K562 (cell line): ENCODE measurements at regions not wholly inside any gene's neighbourhood (a gene's known extent, or its start where the extent isn't known, plus 50 kb on each side); places are given as distances from the start of the nearest gene placed in this dataset.

Experiments
- ATAC-seq: fragments of 200-7000 bp; cut with Tn5 transposase; 3 replicates; pipeline ENCODE4 v1.9.1; 2020; ENCODE audit warnings: moderate library complexity
- BruUV-seq: library from RNA; stranded (reverse); fragments of 400-500 nt; replicated peaks from 2 replicates; lab custom pipeline; 2021; lab: Mats Ljungman, UMichigan
- CTCF ChIA-PET: fragments of 300-600 bp; formaldehyde crosslinking; extraction: SDS; loops from one replicate; lab custom pipeline; 2021; ENCODE audit warnings: low intra/inter-chr PET ratio; lab: Yijun Ruan, JAX
- POLR2A ChIA-PET: fragments of 300-600, 350-650 bp; sonication (Branson Sonifier 250); formaldehyde crosslinking; extraction: SDS; loops from one replicate; lab custom pipeline; 2021; ENCODE audit warnings: antibody characterized with exemption, inconsistent platforms; lab: Yijun Ruan, JAX
- DNase-seq, 4 experiments: peaks; one replicate each; pipeline versions ENCODE4 v3.0.0 to v3.0.0-alpha.2; 2011 to 2018; ENCODE audit warnings: low spot score in 3 of 4, mixed read lengths in 3 of 4; ENCODE audit errors: extremely low read depth in 1 of 4
- FAIRE-seq: peaks from 2 replicates; lab custom pipeline; 2011; peaks lifted over from hg19 to GRCh38; lab: Jason Lieb, UNC
- H2AFZ ChIP-seq: 2 replicates; pipeline ENCODE4 v1.6.0; 2011; ENCODE audit warnings: low read depth, low read length, control low read depth, inconsistent platforms
- H3K27ac ChIP-seq: fragments of 200-600 bp; 3 replicates; pipeline ENCODE4 v1.8.0; 2011; ENCODE audit warnings: low read depth, mild to moderate bottlenecking, control low read depth, inconsistent platforms, low read length, moderate library complexity, mixed read lengths; ENCODE audit errors: extremely low read depth
- H3K27me3 ChIP-seq, 2 experiments: fragments of 300-600 bp in 1 of 2; 2 replicates in 1 of 2; 3 replicates in 1 of 2; pipeline versions ENCODE4 v1.6.0 to v1.8.0; 2011; ENCODE audit warnings: inconsistent platforms in 2 of 2, low read length in 2 of 2, mild to moderate bottlenecking in 1 of 2, mixed read lengths in 1 of 2, moderate library complexity in 1 of 2; ENCODE audit not compliant: control insufficient read depth in 2 of 2, insufficient read depth in 2 of 2
- H3K36me3 ChIP-seq: fragments of 300-600 bp; 3 replicates; pipeline ENCODE4 v1.8.0; 2011; ENCODE audit warnings: mild to moderate bottlenecking, low read length, inconsistent platforms; ENCODE audit not compliant: control insufficient read depth, insufficient read depth
- H3K4me1 ChIP-seq, 2 experiments: fragments of 200-600 bp in 1 of 2; replicated peaks in 1 of 2; 2 replicates in 1 of 2; 3 replicates in 1 of 2; pipeline versions ENCODE4 v1.5.1 to v1.8.0; 2011; ENCODE audit warnings: inconsistent platforms in 2 of 2, low read length in 2 of 2, mild to moderate bottlenecking in 1 of 2, mixed read lengths in 1 of 2, moderate library complexity in 1 of 2; ENCODE audit not compliant: control insufficient read depth in 2 of 2, insufficient read depth in 2 of 2
- H3K4me2 ChIP-seq: 2 replicates; pipeline ENCODE4 v1.6.1; 2011; ENCODE audit warnings: low read length, control low read depth, inconsistent platforms, mixed read lengths; ENCODE audit not compliant: insufficient read depth
- H3K4me3 ChIP-seq: fragments of 200-600 bp; sonication (generic), shearing (Covaris generic); 2 replicates; pipeline ENCODE4 v1.5.1; 2016; ENCODE audit warnings: control low read depth, inconsistent platforms
- H3K79me2 ChIP-seq: fragments of 200-600 bp; 3 replicates; pipeline ENCODE4 v1.8.0; 2011; ENCODE audit warnings: low read length, inconsistent platforms; ENCODE audit not compliant: control insufficient read depth, insufficient read depth
- H3K9ac ChIP-seq, 2 experiments: 2 replicates each; pipeline versions ENCODE4 v1.6.0 to v1.6.1; 2011; ENCODE audit warnings: low read depth in 2 of 2, low read length in 2 of 2, control low read depth in 1 of 2, inconsistent platforms in 1 of 2, mild to moderate bottlenecking in 1 of 2, mixed read lengths in 1 of 2; ENCODE audit not compliant: insufficient read depth in 1 of 2
- H3K9me1 ChIP-seq: one replicate; pipeline ENCODE4 v1.6.0; 2011; ENCODE audit warnings: inconsistent platforms, mild to moderate bottlenecking, low read length, moderate library complexity; ENCODE audit not compliant: control insufficient read depth, insufficient read depth
- H3K9me3 ChIP-seq: replicated peaks from 2 replicates; pipeline ENCODE4 v1.5.1; 2011; ENCODE audit warnings: low read depth, low read length, inconsistent platforms; ENCODE audit not compliant: control insufficient read depth, insufficient read depth
- H4K20me1 ChIP-seq: replicated peaks from 2 replicates; pipeline ENCODE4 v1.6.1; 2011; ENCODE audit warnings: low read length, inconsistent platforms, mixed read lengths; ENCODE audit not compliant: control insufficient read depth, insufficient read depth
- RFX5 ChIP-seq: IDR thresholded peaks from 2 replicates; pipeline ENCODE4 v1.6.1; 2011; ENCODE audit warnings: low read depth, mild to moderate bottlenecking, improper control_type of control experiment, low read length
- SMAD3 ChIP-seq: fragments of 450-650 bp; formaldehyde crosslinking; conservative IDR thresholded peaks from 2 replicates; pipeline ENCODE4 v1.4.0; 2020; ENCODE audit warnings: mild to moderate bottlenecking
- XRCC3 ChIP-seq: fragments of 450-650 bp; IDR thresholded peaks from 2 replicates; pipeline ENCODE4 v1.6.1; 2017; ENCODE audit warnings: mild to moderate bottlenecking, moderate library complexity
- ZNF354B ChIP-seq: fragments of 250-450 bp; sonication (Bioruptor Pico); IDR thresholded peaks from 2 replicates; pipeline ENCODE4 v1.4.0; 2020
- WGBS: fragments of 100-300 bp; shearing (Covaris generic); methylation state at CpG from one replicate; pipeline ENCODE4 v1.1.6; 2016; ENCODE audit warnings: low coverage, mixed read lengths; ENCODE audit not compliant: insufficient coverage; ENCODE audit errors: missing lambda C conversion rate; 5-methylcytosine and 5-hydroxymethylcytosine counted together
- in situ Hi-C: fragments of 300-500 bp; cut with MboI; formaldehyde crosslinking; loops from 4 replicates; pipeline ENCODE4 v1.15.0; 2018; ENCODE audit warnings: inconsistent platforms, mixed read lengths
- intact Hi-C: fragments of 100-400 bp; cut with micrococcal nuclease; formaldehyde crosslinking; loops from 2 replicates; pipeline ENCODE4 v1.14.2; 2022
- TF ChIP-seq, protein P1 (sequence below): fragments of 450-650 bp; IDR thresholded peaks from 2 replicates; pipeline ENCODE4 v1.7.1; 2018; ENCODE audit warnings: mild to moderate bottlenecking, low read depth; ENCODE audit not compliant: partially characterized antibody
- TF ChIP-seq, protein P2 (sequence below): sonication (generic); formaldehyde crosslinking; IDR thresholded peaks from 2 replicates; pipeline ENCODE4 v1.8.1; 2023; ENCODE audit warnings: missing genetic modification reagents, mild to moderate bottlenecking, borderline replicate concordance
- TF ChIP-seq, protein P3 (sequence below): fragments of 450-650 bp; formaldehyde crosslinking; IDR thresholded peaks from 2 replicates; pipeline ENCODE4 v1.4.0; 2022; ENCODE audit warnings: missing genetic modification characterization
- TF ChIP-seq, protein P4 (sequence below), 3 experiments: fragments of 200-800 bp in 1 of 3; sonication (Bioruptor generic) in 1 of 3; sonication (generic) in 1 of 3; formaldehyde crosslinking in 1 of 3; IDR thresholded peaks; 2 replicates each; pipeline versions ENCODE4 v1.6.1 to v1.8.0; 2016 to 2022; ENCODE audit warnings: mild to moderate bottlenecking in 2 of 3, missing compliant biosample characterization in 2 of 3, missing genetic modification characterization in 2 of 3, missing genetic modification reagents in 1 of 3

DNA sequence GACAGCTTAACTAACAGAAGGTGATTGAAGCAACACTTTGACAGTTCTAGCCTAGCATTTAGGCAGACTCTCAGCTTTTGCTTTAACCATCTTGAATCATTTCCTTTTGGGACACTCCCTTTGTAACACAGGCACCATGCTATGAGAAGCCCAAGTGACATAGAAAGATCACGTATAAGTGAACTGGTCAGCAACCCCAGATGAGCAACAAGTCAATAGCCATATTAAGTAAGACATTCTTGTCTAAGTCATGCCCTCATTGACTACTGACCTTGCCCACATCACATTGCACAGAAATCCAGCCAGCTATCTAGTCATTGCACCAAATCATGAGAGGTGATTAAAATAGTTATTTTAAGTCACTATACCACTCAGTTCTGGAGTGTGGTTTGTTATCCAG lies 476.8 kb downstream of the TRHDE start:
- BruUV-seq: no TSS peak

More for the DNA sequence above, 476.8 kb downstream of the TRHDE start:
- H3K27me3 ChIP-seq: no peaks in the 10 kb centered on the region
- in situ Hi-C loops: no loop called here
- H3K79me2 ChIP-seq: no peaks in the 10 kb centered on the region
- no peak overlapping the region for H3K27ac ChIP-seq
- ATAC-seq (no peak), DNase-seq (no peak), FAIRE-seq (no peak)
- ChIA-PET CTCF (no interaction called here), POLR2A (no interaction called here)
- H4K20me1 ChIP-seq: no peaks in the 10 kb centered on the region
- H3K4me3 ChIP-seq: no peak overlapping the region
- H3K9ac ChIP-seq: no peak overlapping the region
- intact Hi-C loops: no loop called here
- 0% methylated on average over 1 of the region's 1 CpG for WGBS
- no peaks in the 10 kb centered on the region for H3K9me3 ChIP-seq
- TF ChIP-seq, protein P1, sequence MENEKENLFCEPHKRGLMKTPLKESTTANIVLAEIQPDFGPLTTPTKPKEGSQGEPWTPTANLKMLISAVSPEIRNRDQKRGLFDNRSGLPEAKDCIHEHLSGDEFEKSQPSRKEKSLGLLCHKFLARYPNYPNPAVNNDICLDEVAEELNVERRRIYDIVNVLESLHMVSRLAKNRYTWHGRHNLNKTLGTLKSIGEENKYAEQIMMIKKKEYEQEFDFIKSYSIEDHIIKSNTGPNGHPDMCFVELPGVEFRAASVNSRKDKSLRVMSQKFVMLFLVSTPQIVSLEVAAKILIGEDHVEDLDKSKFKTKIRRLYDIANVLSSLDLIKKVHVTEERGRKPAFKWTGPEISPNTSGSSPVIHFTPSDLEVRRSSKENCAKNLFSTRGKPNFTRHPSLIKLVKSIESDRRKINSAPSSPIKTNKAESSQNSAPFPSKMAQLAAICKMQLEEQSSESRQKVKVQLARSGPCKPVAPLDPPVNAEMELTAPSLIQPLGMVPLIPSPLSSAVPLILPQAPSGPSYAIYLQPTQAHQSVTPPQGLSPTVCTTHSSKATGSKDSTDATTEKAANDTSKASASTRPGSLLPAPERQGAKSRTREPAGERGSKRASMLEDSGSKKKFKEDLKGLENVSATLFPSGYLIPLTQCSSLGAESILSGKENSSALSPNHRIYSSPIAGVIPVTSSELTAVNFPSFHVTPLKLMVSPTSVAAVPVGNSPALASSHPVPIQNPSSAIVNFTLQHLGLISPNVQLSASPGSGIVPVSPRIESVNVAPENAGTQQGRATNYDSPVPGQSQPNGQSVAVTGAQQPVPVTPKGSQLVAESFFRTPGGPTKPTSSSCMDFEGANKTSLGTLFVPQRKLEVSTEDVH: no peak
- no peak for TF ChIP-seq SMAD3 (CRISPR knock-in tag)
- no peak for TF ChIP-seq RFX5
- TF ChIP-seq, protein P2, sequence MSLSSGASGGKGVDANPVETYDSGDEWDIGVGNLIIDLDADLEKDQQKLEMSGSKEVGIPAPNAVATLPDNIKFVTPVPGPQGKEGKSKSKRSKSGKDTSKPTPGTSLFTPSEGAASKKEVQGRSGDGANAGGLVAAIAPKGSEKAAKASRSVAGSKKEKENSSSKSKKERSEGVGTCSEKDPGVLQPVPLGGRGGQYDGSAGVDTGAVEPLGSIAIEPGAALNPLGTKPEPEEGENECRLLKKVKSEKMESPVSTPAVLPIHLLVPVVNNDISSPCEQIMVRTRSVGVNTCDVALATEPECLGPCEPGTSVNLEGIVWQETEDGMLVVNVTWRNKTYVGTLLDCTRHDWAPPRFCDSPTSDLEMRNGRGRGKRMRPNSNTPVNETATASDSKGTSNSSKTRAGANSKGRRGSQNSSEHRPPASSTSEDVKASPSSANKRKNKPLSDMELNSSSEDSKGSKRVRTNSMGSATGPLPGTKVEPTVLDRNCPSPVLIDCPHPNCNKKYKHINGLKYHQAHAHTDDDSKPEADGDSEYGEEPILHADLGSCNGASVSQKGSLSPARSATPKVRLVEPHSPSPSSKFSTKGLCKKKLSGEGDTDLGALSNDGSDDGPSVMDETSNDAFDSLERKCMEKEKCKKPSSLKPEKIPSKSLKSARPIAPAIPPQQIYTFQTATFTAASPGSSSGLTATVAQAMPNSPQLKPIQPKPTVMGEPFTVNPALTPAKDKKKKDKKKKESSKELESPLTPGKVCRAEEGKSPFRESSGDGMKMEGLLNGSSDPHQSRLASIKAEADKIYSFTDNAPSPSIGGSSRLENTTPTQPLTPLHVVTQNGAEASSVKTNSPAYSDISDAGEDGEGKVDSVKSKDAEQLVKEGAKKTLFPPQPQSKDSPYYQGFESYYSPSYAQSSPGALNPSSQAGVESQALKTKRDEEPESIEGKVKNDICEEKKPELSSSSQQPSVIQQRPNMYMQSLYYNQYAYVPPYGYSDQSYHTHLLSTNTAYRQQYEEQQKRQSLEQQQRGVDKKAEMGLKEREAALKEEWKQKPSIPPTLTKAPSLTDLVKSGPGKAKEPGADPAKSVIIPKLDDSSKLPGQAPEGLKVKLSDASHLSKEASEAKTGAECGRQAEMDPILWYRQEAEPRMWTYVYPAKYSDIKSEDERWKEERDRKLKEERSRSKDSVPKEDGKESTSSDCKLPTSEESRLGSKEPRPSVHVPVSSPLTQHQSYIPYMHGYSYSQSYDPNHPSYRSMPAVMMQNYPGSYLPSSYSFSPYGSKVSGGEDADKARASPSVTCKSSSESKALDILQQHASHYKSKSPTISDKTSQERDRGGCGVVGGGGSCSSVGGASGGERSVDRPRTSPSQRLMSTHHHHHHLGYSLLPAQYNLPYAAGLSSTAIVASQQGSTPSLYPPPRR (CRISPR knock-in tag): no peak
- TF ChIP-seq XRCC3: no peak
- no peak for TF ChIP-seq ZNF354B
- TF ChIP-seq, protein P3, sequence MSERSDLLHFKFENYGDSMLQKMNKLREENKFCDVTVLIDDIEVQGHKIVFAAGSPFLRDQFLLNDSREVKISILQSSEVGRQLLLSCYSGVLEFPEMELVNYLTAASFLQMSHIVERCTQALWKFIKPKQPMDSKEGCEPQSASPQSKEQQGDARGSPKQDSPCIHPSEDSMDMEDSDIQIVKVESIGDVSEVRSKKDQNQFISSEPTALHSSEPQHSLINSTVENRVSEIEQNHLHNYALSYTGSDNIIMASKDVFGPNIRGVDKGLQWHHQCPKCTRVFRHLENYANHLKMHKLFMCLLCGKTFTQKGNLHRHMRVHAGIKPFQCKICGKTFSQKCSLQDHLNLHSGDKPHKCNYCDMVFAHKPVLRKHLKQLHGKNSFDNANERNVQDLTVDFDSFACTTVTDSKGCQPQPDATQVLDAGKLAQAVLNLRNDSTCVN (CRISPR knock-in tag): no peak
- TF ChIP-seq, protein P4, sequence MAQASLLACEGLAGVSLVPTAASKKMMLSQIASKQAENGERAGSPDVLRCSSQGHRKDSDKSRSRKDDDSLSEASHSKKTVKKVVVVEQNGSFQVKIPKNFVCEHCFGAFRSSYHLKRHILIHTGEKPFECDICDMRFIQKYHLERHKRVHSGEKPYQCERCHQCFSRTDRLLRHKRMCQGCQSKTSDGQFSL (CRISPR knock-in tag; IDR thresholded peaks at IDR 0.05): no peak
- TF ChIP-seq, protein P4 (tag; IDR thresholded peaks at IDR 0.05): no peak
- H3K36me3 ChIP-seq: no peaks in the 10 kb centered on the region
- no peaks in the 10 kb centered on the region for H3K9me1 ChIP-seq
- no peak overlapping the region for H2AFZ ChIP-seq
- no peak overlapping the region for H3K4me2 ChIP-seq
- H3K4me1 ChIP-seq: no peaks in the 10 kb centered on the region
